ENCODE measurements at regions not wholly inside any gene's neighbourhood (a gene's known extent, or its start where the extent isn't known, plus 50 kb on each side); places are given as distances from the start of the nearest gene placed in this dataset.

DNA sequence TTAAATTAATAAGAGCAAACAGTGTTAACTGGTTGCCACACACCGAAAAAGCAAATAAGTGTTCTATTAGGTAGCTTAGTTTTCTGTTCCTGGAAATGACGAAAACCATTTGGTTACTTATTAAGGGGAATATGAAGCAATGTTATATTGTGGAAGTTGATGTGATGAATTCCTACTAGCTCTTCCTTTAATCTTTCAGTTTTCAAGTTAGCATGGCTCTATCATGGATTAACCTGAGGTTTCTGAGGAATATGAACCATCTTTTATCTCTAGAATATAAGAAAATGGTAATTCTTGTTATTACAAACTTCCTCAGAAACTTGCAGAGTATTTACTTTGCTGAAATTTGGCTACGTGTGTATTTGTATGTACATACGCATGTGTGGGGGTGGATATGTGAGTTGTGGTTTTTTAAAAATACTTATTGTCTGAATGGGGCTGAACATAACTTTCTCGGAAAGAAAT, 245.7 kb downstream of the KCNC2 start:
- Histone ChIP-seq H3K36me3 (ENCODE audit: control insufficient read depth in 4 of 4, insufficient read depth in 4 of 4, low read length in 4 of 4) (no peaks in the 10 kb centered on the region), H3K4me3 (no peak overlapping the region), H3K4me1 (ENCODE audit: control insufficient read depth in 5 of 5, insufficient read depth in 5 of 5, low read length in 5 of 5) (no peaks in the 10 kb centered on the region), H3K27me3 (ENCODE audit: control insufficient read depth in 3 of 3, insufficient read depth in 3 of 3, low read length in 2 of 3) (no peaks in the 10 kb centered on the region), H3K9ac (ENCODE audit: insufficient read depth in 1 of 2, low read length in 2 of 2) (no peak overlapping the region), H3K9me3 (ENCODE audit: control insufficient read depth in 4 of 4, insufficient read depth in 3 of 4, low read length in 3 of 4) (no peaks in the 10 kb centered on the region), H3K27ac (ENCODE audit: low read depth in 1 of 2, low read length in 1 of 2) (no peak overlapping the region)
- 75 to 87% methylated on average over 5 of the region's 5 CpGs for WGBS, 2 donors
- DNase-seq: peak in 2 of 3 donors; percentile 17 to 57
- TF ChIP-seq, protein P1, sequence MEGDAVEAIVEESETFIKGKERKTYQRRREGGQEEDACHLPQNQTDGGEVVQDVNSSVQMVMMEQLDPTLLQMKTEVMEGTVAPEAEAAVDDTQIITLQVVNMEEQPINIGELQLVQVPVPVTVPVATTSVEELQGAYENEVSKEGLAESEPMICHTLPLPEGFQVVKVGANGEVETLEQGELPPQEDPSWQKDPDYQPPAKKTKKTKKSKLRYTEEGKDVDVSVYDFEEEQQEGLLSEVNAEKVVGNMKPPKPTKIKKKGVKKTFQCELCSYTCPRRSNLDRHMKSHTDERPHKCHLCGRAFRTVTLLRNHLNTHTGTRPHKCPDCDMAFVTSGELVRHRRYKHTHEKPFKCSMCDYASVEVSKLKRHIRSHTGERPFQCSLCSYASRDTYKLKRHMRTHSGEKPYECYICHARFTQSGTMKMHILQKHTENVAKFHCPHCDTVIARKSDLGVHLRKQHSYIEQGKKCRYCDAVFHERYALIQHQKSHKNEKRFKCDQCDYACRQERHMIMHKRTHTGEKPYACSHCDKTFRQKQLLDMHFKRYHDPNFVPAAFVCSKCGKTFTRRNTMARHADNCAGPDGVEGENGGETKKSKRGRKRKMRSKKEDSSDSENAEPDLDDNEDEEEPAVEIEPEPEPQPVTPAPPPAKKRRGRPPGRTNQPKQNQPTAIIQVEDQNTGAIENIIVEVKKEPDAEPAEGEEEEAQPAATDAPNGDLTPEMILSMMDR (IDR thresholded peaks at IDR 0.05; ENCODE audit: control extremely low read depth, extremely low read depth): no peak
- ATAC-seq (ENCODE audit: insufficient read depth, low FRiP score): peak; percentile 63

DNA sequence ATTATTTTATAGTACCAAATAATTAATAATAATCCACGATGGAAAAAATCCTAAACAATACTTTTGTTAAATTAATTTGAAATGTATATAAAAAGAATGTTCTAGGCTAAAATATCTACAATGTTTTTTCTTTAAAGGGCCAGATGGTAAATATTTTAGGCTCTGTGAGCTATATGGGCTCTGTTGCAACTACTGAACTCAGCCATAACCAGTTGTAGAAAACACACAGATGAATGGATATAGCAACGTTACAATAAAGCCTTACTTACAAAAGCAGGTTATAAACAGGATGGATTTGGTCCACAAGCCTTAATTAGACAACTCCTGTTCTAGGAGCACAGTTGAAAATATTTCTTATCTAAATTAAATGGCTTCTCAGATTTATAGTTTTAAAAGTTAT, 245.2 kb downstream of the KCNC2 start:
- 65 to 75% methylated on average over 2 of the region's 2 CpGs for WGBS, 2 donors
- H3K9ac ChIP-seq (ENCODE audit: insufficient read depth in 1 of 2, low read length in 2 of 2): no peak overlapping the region

DNA sequence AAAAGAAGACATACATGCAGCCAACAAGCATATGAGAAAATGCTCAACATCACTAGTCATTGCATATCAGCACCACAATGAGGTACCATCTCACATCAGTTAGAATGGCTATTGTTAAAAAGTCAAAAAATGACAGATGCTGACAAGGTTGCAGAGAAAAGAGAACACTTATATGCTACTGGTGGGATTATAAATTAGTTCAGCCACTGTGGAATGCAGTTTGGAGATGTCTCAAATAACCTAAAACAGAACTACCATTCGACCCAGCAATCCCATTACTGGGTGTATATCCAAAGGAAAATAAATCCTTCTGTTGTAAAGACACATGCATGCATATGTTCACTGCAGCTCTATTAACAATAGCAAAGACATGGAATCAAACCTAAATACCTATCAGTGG, 238.4 kb downstream of the KCNC2 start:
- Histone ChIP-seq H3K27me3 (ENCODE audit: control insufficient read depth in 3 of 3, insufficient read depth in 3 of 3, low read length in 2 of 3) (no peaks in the 10 kb centered on the region), H3K9ac (ENCODE audit: insufficient read depth in 1 of 2, low read length in 2 of 2) (no peak overlapping the region), H3K4me1 (ENCODE audit: control insufficient read depth in 5 of 5, insufficient read depth in 5 of 5, low read length in 5 of 5) (no peaks in the 10 kb centered on the region), H3K9me3 (ENCODE audit: control insufficient read depth in 4 of 4, insufficient read depth in 3 of 4, low read length in 3 of 4) (no peaks in the 10 kb centered on the region), H3K4me3 (no peak overlapping the region), H3K36me3 (ENCODE audit: control insufficient read depth in 4 of 4, insufficient read depth in 4 of 4, low read length in 4 of 4) (no peaks in the 10 kb centered on the region), H3K27ac (ENCODE audit: low read depth in 1 of 2, low read length in 1 of 2) (no peak overlapping the region)
- DNase-seq: no peak
- WGBS, 2 donors: 66 to 68% methylated on average over 1 of the region's 1 CpG
- TF ChIP-seq, protein P1 (IDR thresholded peaks at IDR 0.05; ENCODE audit: control extremely low read depth, extremely low read depth): no peak
- no peak for ATAC-seq (ENCODE audit: insufficient read depth, low FRiP score)

More for the DNA sequence above, 245.2 kb downstream of the KCNC2 start:
- Histone ChIP-seq H3K4me1 (ENCODE audit: control insufficient read depth in 5 of 5, insufficient read depth in 5 of 5, low read length in 5 of 5) (no peaks in the 10 kb centered on the region), H3K27me3 (ENCODE audit: control insufficient read depth in 3 of 3, insufficient read depth in 3 of 3, low read length in 2 of 3) (no peaks in the 10 kb centered on the region), H3K36me3 (ENCODE audit: control insufficient read depth in 4 of 4, insufficient read depth in 4 of 4, low read length in 4 of 4) (no peaks in the 10 kb centered on the region), H3K27ac (ENCODE audit: low read depth in 1 of 2, low read length in 1 of 2) (no peak overlapping the region), H3K9me3 (ENCODE audit: control insufficient read depth in 4 of 4, insufficient read depth in 3 of 4, low read length in 3 of 4) (no peaks in the 10 kb centered on the region), H3K4me3 (no peak overlapping the region)
- no peak for ATAC-seq (ENCODE audit: insufficient read depth, low FRiP score)
- no peak for DNase-seq
- TF ChIP-seq, protein P1 (IDR thresholded peaks at IDR 0.05; ENCODE audit: control extremely low read depth, extremely low read depth): no peak

DNA sequence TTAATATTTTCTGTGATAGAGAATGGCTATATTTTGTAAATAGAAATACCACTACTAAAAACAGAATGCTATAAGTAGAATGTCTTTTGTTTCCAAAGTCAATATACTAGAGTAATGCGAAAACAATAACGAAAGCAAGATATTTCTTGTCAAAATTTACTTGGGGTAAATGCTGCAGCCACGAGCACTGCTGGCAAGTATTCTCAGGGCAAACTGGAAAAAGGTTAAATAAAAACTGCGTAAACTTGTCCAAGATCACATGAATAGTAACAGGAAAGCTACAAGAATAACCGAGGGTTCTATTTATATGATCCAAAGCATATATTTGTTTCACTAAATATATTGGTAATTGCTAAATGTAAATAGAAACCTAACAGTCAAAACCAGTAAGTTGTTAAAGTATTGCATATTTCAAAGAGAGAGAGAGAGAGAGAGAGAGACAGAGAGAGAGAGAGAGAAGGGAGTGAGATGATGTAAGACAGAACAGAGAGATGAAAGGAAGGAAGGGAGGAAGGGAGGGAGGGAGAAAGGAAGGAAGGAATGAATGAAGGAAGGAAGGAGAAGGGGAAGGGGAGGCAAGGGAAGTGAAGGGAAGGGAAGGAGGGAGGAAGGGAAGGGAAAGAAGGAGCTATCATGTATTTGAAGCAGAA, 231.7 kb downstream of the KCNC2 start:
- no peak overlapping the region for H3K4me3 ChIP-seq
- H3K27ac ChIP-seq (ENCODE audit: low read depth in 1 of 2, low read length in 1 of 2): no peak overlapping the region
- H3K27me3 ChIP-seq (ENCODE audit: control insufficient read depth in 3 of 3, insufficient read depth in 3 of 3, low read length in 2 of 3): no peaks in the 10 kb centered on the region
- DNase-seq: no peak
- no peaks in the 10 kb centered on the region for H3K4me1 ChIP-seq (ENCODE audit: control insufficient read depth in 5 of 5, insufficient read depth in 5 of 5, low read length in 5 of 5)
- H3K9me3 ChIP-seq (ENCODE audit: control insufficient read depth in 4 of 4, insufficient read depth in 3 of 4, low read length in 3 of 4): no peaks in the 10 kb centered on the region
- 74 to 78% methylated on average over 5 of the region's 5 CpGs for WGBS, 2 donors
- TF ChIP-seq, protein P1 (IDR thresholded peaks at IDR 0.05; ENCODE audit: control extremely low read depth, extremely low read depth): no peak
- ATAC-seq (ENCODE audit: insufficient read depth, low FRiP score): no peak
- no peak overlapping the region for H3K9ac ChIP-seq (ENCODE audit: insufficient read depth in 1 of 2, low read length in 2 of 2)
- H3K36me3 ChIP-seq (ENCODE audit: control insufficient read depth in 4 of 4, insufficient read depth in 4 of 4, low read length in 4 of 4): no peaks in the 10 kb centered on the region

Data from lung (tissue), 11 donors.